GM20000 (cell line): ENCODE measurements at regions not wholly inside any gene's neighbourhood (a gene's known extent, or its start where the extent isn't known, plus 50 kb on each side); places are given as distances from the start of the nearest gene placed in this dataset.
"Not testable (repeated sequence)": the region's sequence is repeated elsewhere in the genome, so short reads cannot be mapped to it uniquely, and the experiment has no call there.

ENCODE experiments used
- DNase-seq: peaks from one replicate; pipeline ENCODE4 v3.0.0; 2012; ENCODE audit warnings: low spot score
- CTCF ChIP-seq: IDR thresholded peaks from 2 replicates; pipeline ENCODE4 v1.5.1; 2012; ENCODE audit warnings: mild to moderate bottlenecking, control low read depth; ENCODE audit errors: extremely low read depth, missing control alignments

GRCh38 chr15:95624100-95624499, 706.4 kb upstream of the NR2F2 start:
- no peak for TF ChIP-seq CTCF
- DNase-seq: no peak

GRCh38 chr15:95624616-95625361, 705.7 kb upstream of the NR2F2 start:
- TF ChIP-seq CTCF: no peak
- no peak for DNase-seq

- DNase-seq: no peak
- TF ChIP-seq CTCF: no peak
Measured at GRCh38 chr15:95626501-95627361, 703.8 kb upstream of the NR2F2 start.

- no peak for TF ChIP-seq CTCF
- no peak for DNase-seq
Measured at GRCh38 chr15:95629503-95630168, 700.9 kb upstream of the NR2F2 start.

- DNase-seq: no peak
- no peak for TF ChIP-seq CTCF
Measured at GRCh38 chr15:95630683-95631082, 699.8 kb upstream of the NR2F2 start.

GRCh38 chr15:95635666-95636065, 694.8 kb upstream of the NR2F2 start:
- no peak for TF ChIP-seq CTCF
- DNase-seq: no peak

- DNase-seq: no peak
- no peak for TF ChIP-seq CTCF
Measured at GRCh38 chr15:95636107-95636506, 694.4 kb upstream of the NR2F2 start.

GRCh38 chr15:95637234-95637633, 693.3 kb upstream of the NR2F2 start:
- DNase-seq: not testable (repeated sequence)
